Mesothelial cell of epicardium (in vitro differentiated cells): ENCODE measurements at regions not wholly inside any gene's neighbourhood (a gene's known extent, or its start where the extent isn't known, plus 50 kb on each side); places are given as distances from the start of the nearest gene placed in this dataset.

Source experiments
- DNase-seq, 2 experiments: peaks; one replicate each; pipeline ENCODE4 v3.0.0; 2021; ENCODE audit warnings: low spot score in 2 of 2; ENCODE audit not compliant: unreplicated experiment in 2 of 2
- H3K27ac Mint-ChIP-seq: 2 replicates; pipeline ENCODE4 v1.8.0; 2021; ENCODE audit warnings: mixed read lengths
- H3K27me3 Mint-ChIP-seq: 2 replicates; pipeline ENCODE4 v1.8.0; 2021; ENCODE audit warnings: low read depth, mixed read lengths
- H3K36me3 Mint-ChIP-seq: 2 replicates; pipeline ENCODE4 v1.8.0; 2021; ENCODE audit warnings: mixed read lengths
- H3K4me1 Mint-ChIP-seq: 2 replicates; pipeline ENCODE4 v1.8.0; 2021; ENCODE audit warnings: mixed read lengths
- H3K4me3 Mint-ChIP-seq: 2 replicates; pipeline ENCODE4 v1.8.0; 2021; ENCODE audit warnings: mild to moderate bottlenecking, moderate library complexity, mixed read lengths
- H3K9me3 Mint-ChIP-seq: 2 replicates; pipeline ENCODE4 v1.8.0; 2021; ENCODE audit warnings: mixed read lengths
- CTCF ChIP-seq: fragments of 200-600 bp; sonication (generic); IDR thresholded peaks from one replicate; pipeline ENCODE4 v1.5.0; 2021; ENCODE audit warnings: antibody characterized with exemption; ENCODE audit not compliant: unreplicated experiment

- no peaks in the 10 kb centered on the region for H3K36me3 Mint-ChIP-seq
- no peaks in the 10 kb centered on the region for H3K27me3 Mint-ChIP-seq
These were observed 384.2 kb downstream of the DTWD2 start for GRCh38 chr5:118604106-118604505.

GRCh38 chr5:118603278-118603677, 385.1 kb downstream of the DTWD2 start:
- H3K4me1 Mint-ChIP-seq: no peaks in the 10 kb centered on the region
- no peaks in the 10 kb centered on the region for H3K36me3 Mint-ChIP-seq
- no peak overlapping the region for H3K27ac Mint-ChIP-seq

More at GRCh38 chr5:118604106-118604505, 384.2 kb downstream of the DTWD2 start:
- no peak overlapping the region for H3K27ac Mint-ChIP-seq
- no peak overlapping the region for H3K4me3 Mint-ChIP-seq
- no peaks in the 10 kb centered on the region for H3K4me1 Mint-ChIP-seq
- H3K9me3 Mint-ChIP-seq: peaks cover 9% of the 10 kb centered on the region
- TF ChIP-seq CTCF: no peak
- DNase-seq: no peak

GRCh38 chr5:118598311-118598710, 390.0 kb downstream of the DTWD2 start:
- H3K27me3 Mint-ChIP-seq: no peaks in the 10 kb centered on the region
- H3K27ac Mint-ChIP-seq: no peak overlapping the region
- no peaks in the 10 kb centered on the region for H3K36me3 Mint-ChIP-seq
- TF ChIP-seq CTCF: no peak
- H3K4me3 Mint-ChIP-seq: no peak overlapping the region
- no peaks in the 10 kb centered on the region for H3K4me1 Mint-ChIP-seq
- H3K9me3 Mint-ChIP-seq: peaks cover 9% of the 10 kb centered on the region
- no peak for DNase-seq

More at GRCh38 chr5:118603278-118603677, 385.1 kb downstream of the DTWD2 start:
- DNase-seq: no peak
- Mint-ChIP-seq H3K4me3 (no peak overlapping the region), H3K9me3 (peaks cover 9% of the 10 kb centered on the region), H3K27me3 (no peaks in the 10 kb centered on the region)
- no peak for TF ChIP-seq CTCF

GRCh38 chr5:118597543-118597942, 390.8 kb downstream of the DTWD2 start:
- Mint-ChIP-seq H3K4me3 (no peak overlapping the region), H3K27ac (no peak overlapping the region), H3K9me3 (peaks cover 9% of the 10 kb centered on the region), H3K4me1 (no peaks in the 10 kb centered on the region), H3K36me3 (no peaks in the 10 kb centered on the region), H3K27me3 (no peaks in the 10 kb centered on the region)
- no peak for DNase-seq
- no peak for TF ChIP-seq CTCF

GRCh38 chr5:118596255-118596654, 392.1 kb downstream of the DTWD2 start:
- H3K9me3 Mint-ChIP-seq: peaks cover 4% of the 10 kb centered on the region

More at GRCh38 chr5:118596255-118596654, 392.1 kb downstream of the DTWD2 start:
- H3K27ac Mint-ChIP-seq: no peak overlapping the region
- no peak for TF ChIP-seq CTCF
- no peak for DNase-seq
- H3K36me3 Mint-ChIP-seq: no peaks in the 10 kb centered on the region
- no peaks in the 10 kb centered on the region for H3K27me3 Mint-ChIP-seq
- no peak overlapping the region for H3K4me3 Mint-ChIP-seq
- no peaks in the 10 kb centered on the region for H3K4me1 Mint-ChIP-seq
